ENCODE measurements at regions not wholly inside any gene's neighbourhood (a gene's known extent, or its start where the extent isn't known, plus 50 kb on each side); places are given as distances from the start of the nearest gene placed in this dataset.

- no peaks in the 10 kb centered on the region for H3K36me3 ChIP-seq (ENCODE audit: control insufficient read depth in 2 of 2, insufficient read depth in 2 of 2, low read length in 2 of 2)
- no peaks in the 10 kb centered on the region for H3K4me1 ChIP-seq (ENCODE audit: control insufficient read depth, insufficient read depth, low read length)
- H3K27me3 ChIP-seq (ENCODE audit: control insufficient read depth in 1 of 2, insufficient read depth in 2 of 2, low read length in 2 of 2) = no peaks in the 10 kb centered on the region
- no peaks in the 10 kb centered on the region for H3K9me3 ChIP-seq (ENCODE audit: control insufficient read depth in 2 of 2, low read length in 2 of 2)
- H3K4me3 ChIP-seq (ENCODE audit: low read length in 2 of 2) = no peak overlapping the region
- H3K9ac ChIP-seq (ENCODE audit: low read length in 2 of 2) = no peak overlapping the region
- no peak overlapping the region for H3K27ac ChIP-seq (ENCODE audit: low read length)
Observed at GRCh38 chr4:157572951-157573350, 352.4 kb downstream of the GRIA2 start.

- Histone ChIP-seq H3K27me3 (ENCODE audit: control insufficient read depth in 1 of 2, insufficient read depth in 2 of 2, low read length in 2 of 2) (no peaks in the 10 kb centered on the region), H3K9me3 (ENCODE audit: control insufficient read depth in 2 of 2, low read length in 2 of 2) (no peaks in the 10 kb centered on the region), H3K4me3 (ENCODE audit: low read length in 2 of 2) (no peak overlapping the region), H3K4me1 (ENCODE audit: control insufficient read depth, insufficient read depth, low read length) (no peaks in the 10 kb centered on the region), H3K27ac (ENCODE audit: low read length) (no peak overlapping the region), H3K36me3 (ENCODE audit: control insufficient read depth in 2 of 2, insufficient read depth in 2 of 2, low read length in 2 of 2) (no peaks in the 10 kb centered on the region), H3K9ac (ENCODE audit: low read length in 2 of 2) (no peak overlapping the region)
Observed at GRCh38 chr4:157572284-157572683, 351.8 kb downstream of the GRIA2 start.

- H3K9ac ChIP-seq (ENCODE audit: low read length in 2 of 2) = no peak overlapping the region
- no peak overlapping the region for H3K27ac ChIP-seq (ENCODE audit: low read length)
- H3K4me3 ChIP-seq (ENCODE audit: low read length in 2 of 2) = no peak overlapping the region
- no peaks in the 10 kb centered on the region for H3K4me1 ChIP-seq (ENCODE audit: control insufficient read depth, insufficient read depth, low read length)
- H3K9me3 ChIP-seq (ENCODE audit: control insufficient read depth in 2 of 2, low read length in 2 of 2) = no peaks in the 10 kb centered on the region
- H3K36me3 ChIP-seq (ENCODE audit: control insufficient read depth in 2 of 2, insufficient read depth in 2 of 2, low read length in 2 of 2) = no peaks in the 10 kb centered on the region
- no peaks in the 10 kb centered on the region for H3K27me3 ChIP-seq (ENCODE audit: control insufficient read depth in 1 of 2, insufficient read depth in 2 of 2, low read length in 2 of 2)
Observed at GRCh38 chr4:157564771-157565170, 344.2 kb downstream of the GRIA2 start.

GRCh38 chr4:157564218-157564617 is 343.7 kb downstream of the GRIA2 start:
- no peak overlapping the region for H3K4me3 ChIP-seq (ENCODE audit: low read length in 2 of 2)
- H3K27ac ChIP-seq (ENCODE audit: low read length) = no peak overlapping the region
- no peaks in the 10 kb centered on the region for H3K27me3 ChIP-seq (ENCODE audit: control insufficient read depth in 1 of 2, insufficient read depth in 2 of 2, low read length in 2 of 2)
- no peaks in the 10 kb centered on the region for H3K4me1 ChIP-seq (ENCODE audit: control insufficient read depth, insufficient read depth, low read length)
- H3K9ac ChIP-seq (ENCODE audit: low read length in 2 of 2) = no peak overlapping the region
- H3K36me3 ChIP-seq (ENCODE audit: control insufficient read depth in 2 of 2, insufficient read depth in 2 of 2, low read length in 2 of 2) = no peaks in the 10 kb centered on the region
- no peaks in the 10 kb centered on the region for H3K9me3 ChIP-seq (ENCODE audit: control insufficient read depth in 2 of 2, low read length in 2 of 2)

- no peaks in the 10 kb centered on the region for H3K36me3 ChIP-seq (ENCODE audit: control insufficient read depth in 2 of 2, insufficient read depth in 2 of 2, low read length in 2 of 2)
- no peaks in the 10 kb centered on the region for H3K4me1 ChIP-seq (ENCODE audit: control insufficient read depth, insufficient read depth, low read length)
- H3K27me3 ChIP-seq (ENCODE audit: control insufficient read depth in 1 of 2, insufficient read depth in 2 of 2, low read length in 2 of 2) = no peaks in the 10 kb centered on the region
- H3K9me3 ChIP-seq (ENCODE audit: control insufficient read depth in 2 of 2, low read length in 2 of 2) = no peaks in the 10 kb centered on the region
- no peak overlapping the region for H3K9ac ChIP-seq (ENCODE audit: low read length in 2 of 2)
- no peak overlapping the region for H3K4me3 ChIP-seq (ENCODE audit: low read length in 2 of 2)
- H3K27ac ChIP-seq (ENCODE audit: low read length) = no peak overlapping the region
Observed at GRCh38 chr4:157558016-157558415, 337.5 kb downstream of the GRIA2 start.

GRCh38 chr4:157550028-157550427 is 329.5 kb downstream of the GRIA2 start:
- no peak overlapping the region for H3K4me3 ChIP-seq (ENCODE audit: low read length in 2 of 2)
- H3K36me3 ChIP-seq (ENCODE audit: control insufficient read depth in 2 of 2, insufficient read depth in 2 of 2, low read length in 2 of 2) = no peaks in the 10 kb centered on the region
- H3K9me3 ChIP-seq (ENCODE audit: control insufficient read depth in 2 of 2, low read length in 2 of 2) = no peaks in the 10 kb centered on the region
- no peak overlapping the region for H3K9ac ChIP-seq (ENCODE audit: low read length in 2 of 2)
- no peaks in the 10 kb centered on the region for H3K27me3 ChIP-seq (ENCODE audit: control insufficient read depth in 1 of 2, insufficient read depth in 2 of 2, low read length in 2 of 2)
- H3K4me1 ChIP-seq (ENCODE audit: control insufficient read depth, insufficient read depth, low read length) = no peaks in the 10 kb centered on the region
- no peak overlapping the region for H3K27ac ChIP-seq (ENCODE audit: low read length)

- Histone ChIP-seq H3K4me3 (ENCODE audit: low read length in 2 of 2) (no peak overlapping the region), H3K4me1 (ENCODE audit: control insufficient read depth, insufficient read depth, low read length) (no peaks in the 10 kb centered on the region), H3K27ac (ENCODE audit: low read length) (no peak overlapping the region), H3K9ac (ENCODE audit: low read length in 2 of 2) (no peak overlapping the region), H3K9me3 (ENCODE audit: control insufficient read depth in 2 of 2, low read length in 2 of 2) (peaks cover 7 to 8% of the 10 kb centered on the region in 2 donors), H3K36me3 (ENCODE audit: control insufficient read depth in 2 of 2, insufficient read depth in 2 of 2, low read length in 2 of 2) (no peaks in the 10 kb centered on the region), H3K27me3 (ENCODE audit: control insufficient read depth in 1 of 2, insufficient read depth in 2 of 2, low read length in 2 of 2) (no peaks in the 10 kb centered on the region)
Observed at GRCh38 chr4:157527954-157528353, 307.4 kb downstream of the GRIA2 start.

- Histone ChIP-seq H3K4me3 (ENCODE audit: low read length in 2 of 2) (no peak overlapping the region), H3K27ac (ENCODE audit: low read length) (no peak overlapping the region), H3K36me3 (ENCODE audit: control insufficient read depth in 2 of 2, insufficient read depth in 2 of 2, low read length in 2 of 2) (no peaks in the 10 kb centered on the region), H3K27me3 (ENCODE audit: control insufficient read depth in 1 of 2, insufficient read depth in 2 of 2, low read length in 2 of 2) (no peaks in the 10 kb centered on the region), H3K9me3 (ENCODE audit: control insufficient read depth in 2 of 2, low read length in 2 of 2) (no peaks in the 10 kb centered on the region), H3K9ac (ENCODE audit: low read length in 2 of 2) (no peak overlapping the region), H3K4me1 (ENCODE audit: control insufficient read depth, insufficient read depth, low read length) (no peaks in the 10 kb centered on the region)
Observed at GRCh38 chr4:157521906-157522305, 301.4 kb downstream of the GRIA2 start.

- Histone ChIP-seq H3K36me3 (ENCODE audit: control insufficient read depth in 2 of 2, insufficient read depth in 2 of 2, low read length in 2 of 2) (no peaks in the 10 kb centered on the region), H3K4me1 (ENCODE audit: control insufficient read depth, insufficient read depth, low read length) (no peaks in the 10 kb centered on the region), H3K9me3 (ENCODE audit: control insufficient read depth in 2 of 2, low read length in 2 of 2) (no peaks in the 10 kb centered on the region), H3K27me3 (ENCODE audit: control insufficient read depth in 1 of 2, insufficient read depth in 2 of 2, low read length in 2 of 2) (no peaks in the 10 kb centered on the region), H3K9ac (ENCODE audit: low read length in 2 of 2) (no peak overlapping the region), H3K4me3 (ENCODE audit: low read length in 2 of 2) (no peak overlapping the region), H3K27ac (ENCODE audit: low read length) (no peak overlapping the region)
Observed at GRCh38 chr4:157514711-157515110, 294.2 kb downstream of the GRIA2 start.

GRCh38 chr4:157509341-157509740 is 288.8 kb downstream of the GRIA2 start:
- no peak overlapping the region for H3K27ac ChIP-seq (ENCODE audit: low read length)
- no peaks in the 10 kb centered on the region for H3K36me3 ChIP-seq (ENCODE audit: control insufficient read depth in 2 of 2, insufficient read depth in 2 of 2, low read length in 2 of 2)
- H3K4me1 ChIP-seq (ENCODE audit: control insufficient read depth, insufficient read depth, low read length) = no peaks in the 10 kb centered on the region
- H3K9me3 ChIP-seq (ENCODE audit: control insufficient read depth in 2 of 2, low read length in 2 of 2) = peaks cover 0 to 3% of the 10 kb centered on the region in 2 donors
- no peak overlapping the region for H3K9ac ChIP-seq (ENCODE audit: low read length in 2 of 2)
- no peak overlapping the region for H3K4me3 ChIP-seq (ENCODE audit: low read length in 2 of 2)
- no peaks in the 10 kb centered on the region for H3K27me3 ChIP-seq (ENCODE audit: control insufficient read depth in 1 of 2, insufficient read depth in 2 of 2, low read length in 2 of 2)

- Histone ChIP-seq H3K36me3 (ENCODE audit: control insufficient read depth in 2 of 2, insufficient read depth in 2 of 2, low read length in 2 of 2) (no peaks in the 10 kb centered on the region), H3K4me1 (ENCODE audit: control insufficient read depth, insufficient read depth, low read length) (no peaks in the 10 kb centered on the region), H3K27ac (ENCODE audit: low read length) (no peak overlapping the region), H3K4me3 (ENCODE audit: low read length in 2 of 2) (no peak overlapping the region), H3K27me3 (ENCODE audit: control insufficient read depth in 1 of 2, insufficient read depth in 2 of 2, low read length in 2 of 2) (no peaks in the 10 kb centered on the region), H3K9me3 (ENCODE audit: control insufficient read depth in 2 of 2, low read length in 2 of 2) (peaks cover 0 to 2% of the 10 kb centered on the region in 2 donors), H3K9ac (ENCODE audit: low read length in 2 of 2) (no peak overlapping the region)
Observed at GRCh38 chr4:157502656-157503055, 282.1 kb downstream of the GRIA2 start.
